SHP77 treated with DMSO at 0.1 percent for 48 hours (cell line): ENCODE measurements at regions not wholly inside any gene's neighbourhood (a gene's known extent, or its start where the extent isn't known, plus 50 kb on each side); places are given as distances from the start of the nearest gene placed in this dataset.
"Not testable (repeated sequence)": the region's sequence is repeated elsewhere in the genome, so short reads cannot be mapped to it uniquely, and the experiment has no call there.

Source experiments
- DNase-seq: peaks from one replicate; lab custom pipeline; 2025; lab: John Stamatoyannopoulos, UW

DNA sequence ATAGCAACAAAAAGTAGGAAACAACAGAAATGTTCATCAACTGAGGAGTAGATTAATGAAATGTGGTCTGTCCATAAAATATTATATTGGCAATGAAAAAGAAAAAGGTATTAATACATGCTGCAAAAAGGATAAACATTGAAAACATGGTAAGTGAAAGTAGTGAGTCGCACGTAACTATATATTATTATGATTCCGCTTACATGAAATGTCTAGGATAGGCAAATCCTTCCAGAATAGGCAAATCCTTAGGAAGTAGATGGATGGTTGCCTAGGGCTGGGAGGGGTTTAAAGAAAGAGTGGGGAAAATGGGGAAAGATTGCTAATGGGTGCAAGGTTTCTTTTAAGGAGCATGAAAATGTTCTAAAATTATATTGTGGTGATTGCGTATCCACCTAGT is 198.1 kb upstream of the WSB1 start:
- not testable (repeated sequence) for DNase-seq

DNA sequence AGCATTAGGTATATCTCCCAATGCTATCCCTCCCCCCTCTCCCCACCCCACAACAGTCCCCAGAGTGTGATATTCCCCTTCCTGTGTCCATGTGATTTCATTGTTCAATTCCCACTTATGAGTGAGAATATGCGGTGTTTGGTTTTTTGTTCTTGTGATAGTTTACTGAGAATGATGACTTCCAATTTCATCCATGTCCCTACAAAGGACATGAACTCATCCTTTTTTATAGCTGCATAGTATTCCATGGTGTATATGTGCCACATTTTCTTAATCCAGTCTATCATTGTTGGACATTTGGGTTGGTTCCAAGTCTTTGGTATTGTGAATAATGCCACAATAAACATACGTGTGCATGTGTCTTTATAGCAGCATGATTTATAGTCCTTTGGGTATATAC is 194.6 kb upstream of the WSB1 start:
- DNase-seq: not testable (repeated sequence)

DNA sequence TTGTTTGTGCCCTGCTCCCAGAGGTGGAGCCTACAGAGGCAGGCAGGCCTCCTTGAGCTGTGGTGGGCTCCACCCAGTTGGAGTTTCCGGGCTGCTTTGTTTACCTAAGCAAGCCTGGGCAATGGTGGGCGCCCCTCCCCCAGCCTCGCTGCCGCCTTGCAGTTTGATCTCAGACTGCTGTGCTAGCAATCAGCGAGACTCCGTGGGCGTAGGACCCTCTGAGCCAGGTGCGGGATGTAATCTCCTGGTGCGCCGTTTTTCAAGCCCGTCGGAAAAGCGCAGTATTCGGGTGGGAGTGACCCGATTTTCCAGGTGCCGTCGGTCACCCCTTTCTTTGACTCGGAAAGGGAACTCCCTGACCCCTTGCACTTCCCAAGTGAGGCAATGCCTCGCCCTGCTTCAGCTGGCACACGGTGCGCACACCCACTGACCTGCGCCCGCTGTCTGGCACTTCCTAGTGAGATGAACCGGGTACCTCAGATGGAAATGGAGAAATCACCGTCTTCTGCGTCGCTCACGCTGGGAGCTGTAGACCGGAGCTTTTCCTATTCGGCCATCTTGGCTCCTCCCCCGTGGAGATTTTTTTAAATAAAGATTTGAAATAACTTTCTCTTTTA is 189.2 kb upstream of the WSB1 start:
- DNase-seq: not testable (repeated sequence)

- no peak for DNase-seq
Measured at GRCh38 chr17:27105636-27106035, 188.3 kb upstream of the WSB1 start.

- DNase-seq: no peak
Measured at GRCh38 chr17:27106347-27106981, 187.4 kb upstream of the WSB1 start.

DNA sequence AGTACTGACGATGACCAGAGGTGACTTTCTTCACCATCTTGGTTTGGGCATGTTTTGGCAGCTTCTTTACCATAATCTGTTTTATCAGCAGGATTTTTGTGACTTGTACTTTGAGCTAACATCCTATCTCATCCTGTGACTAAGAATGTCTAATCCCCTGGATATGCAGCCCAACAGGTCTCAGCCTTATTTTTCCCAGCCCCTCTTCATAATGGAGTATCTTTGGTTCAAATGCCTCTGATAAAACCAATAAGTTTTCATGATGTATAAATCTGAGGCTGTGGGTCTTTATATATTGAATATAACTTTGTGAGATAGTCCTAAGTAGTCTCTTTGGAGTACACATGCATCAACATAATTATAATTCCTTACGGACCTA is 186.9 kb upstream of the WSB1 start:
- no peak for DNase-seq

DNA sequence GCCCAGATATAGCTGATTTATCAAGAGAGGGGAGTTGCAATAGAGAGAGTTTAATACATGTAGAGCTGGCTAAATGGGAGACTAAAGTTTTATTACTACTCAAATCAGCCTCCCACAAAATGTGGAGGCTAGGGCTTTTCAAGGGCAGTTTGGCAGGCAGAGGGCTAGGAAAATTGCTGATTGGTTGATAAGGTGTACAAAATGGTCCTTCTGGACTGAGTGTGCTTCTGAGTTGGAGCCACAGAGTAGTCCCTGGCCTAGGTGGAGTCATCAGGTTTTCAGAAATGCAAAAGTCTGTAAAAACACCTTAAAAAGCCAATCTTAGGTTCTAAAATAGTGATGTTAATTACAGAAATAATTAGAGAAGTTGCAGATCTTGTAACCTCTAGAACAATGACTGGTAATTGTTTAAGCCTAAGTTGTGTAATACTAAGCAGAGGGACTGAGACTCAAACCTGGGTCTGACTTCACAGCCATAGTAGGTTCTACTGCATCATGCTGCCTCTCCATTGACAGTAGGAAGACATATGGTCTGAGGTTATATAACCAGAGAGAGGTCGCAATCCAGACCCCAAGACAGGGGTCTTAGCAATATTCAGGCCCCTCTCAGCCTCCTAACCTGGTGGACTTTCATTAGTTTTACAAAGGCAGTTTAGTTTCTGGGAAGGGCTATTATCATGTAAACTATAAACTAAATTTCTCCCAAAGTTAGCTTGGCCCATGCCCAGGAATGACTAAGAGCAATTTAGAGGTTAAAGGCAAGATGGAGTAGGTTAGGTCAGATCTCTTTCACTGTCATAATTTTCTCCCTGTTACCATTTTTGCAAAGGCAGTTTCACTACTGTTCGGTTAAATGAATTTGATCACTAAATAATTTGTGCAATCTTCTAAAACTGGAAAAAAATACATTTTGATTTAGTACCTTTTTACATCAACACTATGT is 186.3 kb upstream of the WSB1 start:
- DNase-seq: not testable (repeated sequence)

GRCh38 chr17:27109346-27109745 is 184.6 kb upstream of the WSB1 start:
- no peak for DNase-seq

GRCh38 chr17:27153005-27153404 is 140.9 kb upstream of the WSB1 start:
- DNase-seq: no peak

- DNase-seq: no peak
Measured at GRCh38 chr17:27155866-27156265, 138.0 kb upstream of the WSB1 start.

GRCh38 chr17:27157297-27157696 is 136.6 kb upstream of the WSB1 start:
- no peak for DNase-seq

- no peak for DNase-seq
Measured at GRCh38 chr17:27157898-27158297, 136.0 kb upstream of the WSB1 start.

GRCh38 chr17:27158382-27158781 is 135.5 kb upstream of the WSB1 start:
- no peak for DNase-seq

GRCh38 chr17:27180322-27180721 is 113.6 kb upstream of the WSB1 start:
- no peak for DNase-seq

DNA sequence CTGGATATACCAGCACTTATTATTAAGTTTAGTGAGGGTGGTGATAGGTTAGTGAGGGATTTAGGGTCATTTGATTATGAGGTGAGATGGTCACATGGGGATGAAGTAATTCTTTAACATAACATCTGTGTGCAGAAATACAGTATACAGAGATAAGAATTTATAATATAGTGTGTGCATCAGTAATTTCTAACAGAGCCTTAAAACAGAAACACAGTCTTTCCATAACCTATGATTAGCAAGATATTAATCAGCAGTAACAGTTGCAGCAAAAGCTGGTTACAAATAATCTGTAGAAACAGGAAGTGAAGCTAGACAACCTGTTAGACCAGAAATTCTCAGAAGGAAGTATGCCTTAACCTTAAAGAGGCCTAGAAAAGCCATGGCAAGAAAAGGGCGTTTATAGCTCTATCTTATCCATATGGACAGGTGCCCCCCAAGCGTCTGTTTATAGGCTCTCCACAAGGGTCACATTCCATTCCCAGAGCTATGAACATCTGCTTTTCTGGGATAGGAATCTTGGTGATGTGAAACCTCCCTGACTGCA is 112.5 kb upstream of the WSB1 start:
- not testable (repeated sequence) for DNase-seq

GRCh38 chr17:27181935-27182334 is 112.0 kb upstream of the WSB1 start:
- no peak for DNase-seq

GRCh38 chr17:27197505-27197904 is 96.4 kb upstream of the WSB1 start:
- not testable (repeated sequence) for DNase-seq

GRCh38 chr17:27199948-27200347 is 94.0 kb upstream of the WSB1 start:
- DNase-seq: no peak

GRCh38 chr17:27200476-27200875 is 93.4 kb upstream of the WSB1 start:
- no peak for DNase-seq

DNA sequence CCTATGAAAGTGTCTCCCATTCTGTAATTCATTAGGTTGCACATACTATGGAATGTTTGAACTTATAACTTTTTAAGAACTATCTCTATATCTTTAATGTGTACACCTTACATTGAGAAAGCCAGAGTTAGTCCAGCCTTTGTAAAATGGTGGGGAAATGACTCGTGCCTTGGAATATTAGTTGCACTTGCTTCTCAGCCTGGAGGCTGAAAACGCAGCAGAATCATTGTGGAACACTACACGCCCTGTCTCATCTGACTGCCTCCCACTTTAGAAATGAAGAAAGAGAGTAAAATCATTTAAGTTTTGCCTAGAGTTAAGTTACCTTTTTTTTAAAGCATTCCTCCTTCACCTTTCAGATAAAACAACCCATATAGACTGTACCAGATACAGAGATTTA is 90.7 kb upstream of the WSB1 start:
- no peak for DNase-seq

DNA sequence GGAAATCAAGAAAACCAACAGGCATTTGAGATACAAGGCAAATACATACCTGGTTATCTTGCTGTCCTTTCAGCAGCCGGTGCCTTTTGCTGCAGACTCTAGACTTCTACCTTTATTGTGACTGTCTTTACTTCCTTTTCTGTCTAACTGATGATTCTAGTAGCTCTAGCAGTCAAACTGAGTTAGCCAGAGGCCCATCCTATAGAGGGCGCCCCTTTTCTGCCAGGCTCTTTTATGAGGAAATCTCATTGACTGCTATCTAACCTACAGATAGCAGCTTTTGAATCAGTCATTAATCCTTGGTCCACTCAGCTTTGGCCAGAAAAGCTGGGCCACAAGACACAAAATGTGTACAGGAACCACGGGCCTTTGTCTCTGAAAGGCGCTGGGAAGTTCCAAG is 87.5 kb upstream of the WSB1 start:
- no peak for DNase-seq

- DNase-seq: no peak
Measured at GRCh38 chr17:27207073-27207513, 86.8 kb upstream of the WSB1 start.

- DNase-seq: not testable (repeated sequence)
Measured at GRCh38 chr17:27208370-27208769, 85.5 kb upstream of the WSB1 start.
